ENCODE measurements at regions not wholly inside any gene's neighbourhood (a gene's known extent, or its start where the extent isn't known, plus 50 kb on each side); places are given as distances from the start of the nearest gene placed in this dataset.

- CTCF ChIA-PET, result interaction anchor here (0.9 to 2.0 kb wide), 4 partner anchors 8 to 212 kb away, joined by 3 to 11 read pairs (median 6); no protein-coding TSS in a partner anchor
- no TSS peak for BruUV-seq (replicated peaks)
- Histone ChIP-seq H3K79me2 (ENCODE audit: control insufficient read depth, insufficient read depth, low read length) (no peaks in the 10 kb centered on the region), H3K9ac (replicated peaks; ENCODE audit: extremely low read depth, insufficient read depth, low read length) (no peak overlapping the region), H3K4me1 (ENCODE audit: control insufficient read depth, extremely low read depth, insufficient read depth, low read length) (peaks cover 28% of the 10 kb centered on the region), H2AFZ (ENCODE audit: low read depth, low read length) (no peak overlapping the region), H4K20me1 (replicated peaks; ENCODE audit: control insufficient read depth, extremely low read depth, insufficient read depth, low read length) (no peaks in the 10 kb centered on the region), H3K4me3 (replicated peaks in 1 of 3; ENCODE audit: insufficient read depth in 1 of 3, low read depth in 1 of 3, low read length in 3 of 3) (no peak overlapping the region), H3K9me3 (replicated peaks; ENCODE audit: control insufficient read depth, insufficient read depth, low read length) (no peaks in the 10 kb centered on the region), H3K9me1 (replicated peaks; ENCODE audit: control insufficient read depth, extremely low read depth, insufficient read depth, low read length) (no peaks in the 10 kb centered on the region), H3K36me3 (ENCODE audit: control insufficient read depth in 2 of 2, extremely low read depth in 1 of 2, insufficient read depth in 2 of 2, low read length in 2 of 2) (no peaks in the 10 kb centered on the region), H3K27me3 (ENCODE audit: control insufficient read depth in 2 of 2, insufficient read depth in 2 of 2, low read length in 2 of 2) (no peaks in the 10 kb centered on the region), H3K27ac (ENCODE audit: insufficient read depth, low read depth, low read length) (no peak overlapping the region), H3K4me2 (ENCODE audit: insufficient read depth, low read length) (no peak overlapping the region)
- FAIRE-seq (no peak), DNase-seq (ENCODE audit: low read depth, low spot score) (no peak)
- dilution Hi-C loops (cut with MboI; ENCODE audit: extremely low pct_ligation_motif_present, low sequenced_read_pairs) (no loop called here), intact Hi-C loops (cut with micrococcal nuclease) (loop anchor here (5.0 to 10.0 kb wide), 2 partner anchors 157 to 396 kb away; no protein-coding TSS in a partner anchor)
- TF ChIP-seq, protein P1, sequence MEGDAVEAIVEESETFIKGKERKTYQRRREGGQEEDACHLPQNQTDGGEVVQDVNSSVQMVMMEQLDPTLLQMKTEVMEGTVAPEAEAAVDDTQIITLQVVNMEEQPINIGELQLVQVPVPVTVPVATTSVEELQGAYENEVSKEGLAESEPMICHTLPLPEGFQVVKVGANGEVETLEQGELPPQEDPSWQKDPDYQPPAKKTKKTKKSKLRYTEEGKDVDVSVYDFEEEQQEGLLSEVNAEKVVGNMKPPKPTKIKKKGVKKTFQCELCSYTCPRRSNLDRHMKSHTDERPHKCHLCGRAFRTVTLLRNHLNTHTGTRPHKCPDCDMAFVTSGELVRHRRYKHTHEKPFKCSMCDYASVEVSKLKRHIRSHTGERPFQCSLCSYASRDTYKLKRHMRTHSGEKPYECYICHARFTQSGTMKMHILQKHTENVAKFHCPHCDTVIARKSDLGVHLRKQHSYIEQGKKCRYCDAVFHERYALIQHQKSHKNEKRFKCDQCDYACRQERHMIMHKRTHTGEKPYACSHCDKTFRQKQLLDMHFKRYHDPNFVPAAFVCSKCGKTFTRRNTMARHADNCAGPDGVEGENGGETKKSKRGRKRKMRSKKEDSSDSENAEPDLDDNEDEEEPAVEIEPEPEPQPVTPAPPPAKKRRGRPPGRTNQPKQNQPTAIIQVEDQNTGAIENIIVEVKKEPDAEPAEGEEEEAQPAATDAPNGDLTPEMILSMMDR (IDR thresholded peaks at IDR 0.05; ENCODE audit: extremely low read depth in 1 of 2, insufficient read depth in 1 of 2, low read depth in 1 of 2, low read length in 2 of 2), result no peak
- TF ChIP-seq POLR2AphosphoS5 (IDR thresholded peaks at IDR 0.05; ENCODE audit: insufficient read depth, low read depth, low read length) (no peak), EZH2 (IDR thresholded peaks at IDR 0.05; ENCODE audit: borderline replicate concordance, low read depth, low read length, severe bottlenecking) (no peak), JUN (IDR thresholded peaks at IDR 0.05; ENCODE audit: borderline replicate concordance, insufficient read depth, insufficient read length, low read depth) (no peak), MYC (IDR thresholded peaks at IDR 0.05; ENCODE audit: low read depth, low read length) (no peak), GATA2 (IDR thresholded peaks at IDR 0.05; ENCODE audit: insufficient read depth, insufficient read length, low read depth, low read length) (no peak), FOS (IDR thresholded peaks at IDR 0.05; ENCODE audit: borderline replicate concordance, insufficient read depth, low read length) (no peak), POLR2A (IDR thresholded peaks at IDR 0.05; ENCODE audit: low read depth, low read length) (no peak)
- TF ChIP-seq, protein P2, sequence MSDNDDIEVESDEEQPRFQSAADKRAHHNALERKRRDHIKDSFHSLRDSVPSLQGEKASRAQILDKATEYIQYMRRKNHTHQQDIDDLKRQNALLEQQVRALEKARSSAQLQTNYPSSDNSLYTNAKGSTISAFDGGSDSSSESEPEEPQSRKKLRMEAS (IDR thresholded peaks at IDR 0.05; ENCODE audit: insufficient read depth, insufficient read length), result no peak
- POLR2A ChIA-PET, result no interaction called here
Observed at GRCh38 chr5:74430631-74431289, 209.8 kb downstream of the ENC1 start.

Measured in endothelial cell of umbilical vein (primary cell).